Posterior vena cava (tissue), 2 donors: ENCODE measurements at regions not wholly inside any gene's neighbourhood (a gene's known extent, or its start where the extent isn't known, plus 50 kb on each side); places are given as distances from the start of the nearest gene placed in this dataset.
"Not testable (repeated sequence)": the region's sequence is repeated elsewhere in the genome, so short reads cannot be mapped to it uniquely, and the experiment has no call there.

ENCODE experiments used
- DNase-seq: peaks from one replicate; pipeline ENCODE4 v3.0.0-alpha.2; 2020; ENCODE audit warnings: low spot score
- intact Hi-C, 2 donors: fragments of 100-400 bp; cut with DNase I; formaldehyde crosslinking; loops; one replicate each; pipeline versions ENCODE4 v1.14.1 to v1.14.2; 2022 to 2023
- donor health status: DM: yes; HTN: yes; CAD: no.
- donor health status: DM: yes; HTN: yes; CAD: no.

DNA sequence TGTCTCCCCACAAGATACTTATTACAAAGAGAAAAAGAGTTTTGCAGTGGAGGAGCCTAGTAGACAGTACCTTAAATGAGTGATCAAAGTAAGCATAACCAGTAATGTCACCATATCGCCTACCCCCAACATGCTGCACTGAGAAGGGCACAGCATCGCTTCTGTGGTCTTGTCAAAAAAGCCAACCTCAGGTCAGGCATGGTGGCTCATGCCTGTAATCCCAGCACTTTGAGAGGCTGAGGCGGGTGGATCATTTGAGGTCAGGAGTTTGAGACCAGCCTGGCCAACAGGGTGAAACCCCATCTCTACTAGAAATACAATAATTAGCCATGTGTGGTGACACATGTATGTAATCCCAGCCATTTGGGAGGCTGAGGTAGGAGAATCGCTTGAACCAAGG lies 135.8 kb upstream of the PRICKLE2 start:
- DNase-seq, intact Hi-C loops: not testable (repeated sequence)

GRCh38 chr3:64360280-64360679 lies 135.0 kb upstream of the PRICKLE2 start:
- DNase-seq = no peak
- intact Hi-C loops = no loop called here

DNA sequence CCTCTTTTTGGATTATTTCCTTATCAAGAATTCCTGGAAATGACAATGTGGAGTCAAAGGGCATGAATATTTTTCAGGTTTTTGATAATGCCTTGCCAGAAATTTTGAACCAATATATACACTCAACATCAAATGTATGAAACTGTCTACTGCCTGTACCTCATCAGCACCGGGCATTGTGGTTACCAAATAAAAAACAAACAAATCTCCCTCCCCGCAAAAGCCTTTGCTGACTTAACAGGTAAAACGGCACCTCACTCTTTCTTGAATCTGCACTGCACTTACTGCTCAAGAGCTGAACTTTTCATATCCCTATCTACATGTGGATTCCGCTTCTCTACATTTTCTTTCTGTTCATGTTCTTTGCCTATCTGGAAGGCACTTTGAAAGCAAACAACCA lies 134.5 kb upstream of the PRICKLE2 start:
- DNase-seq = no peak
- intact Hi-C loops = no loop called here

GRCh38 chr3:64358853-64359252 lies 133.6 kb upstream of the PRICKLE2 start:
- intact Hi-C loops = no loop called here
- DNase-seq = no peak

DNA sequence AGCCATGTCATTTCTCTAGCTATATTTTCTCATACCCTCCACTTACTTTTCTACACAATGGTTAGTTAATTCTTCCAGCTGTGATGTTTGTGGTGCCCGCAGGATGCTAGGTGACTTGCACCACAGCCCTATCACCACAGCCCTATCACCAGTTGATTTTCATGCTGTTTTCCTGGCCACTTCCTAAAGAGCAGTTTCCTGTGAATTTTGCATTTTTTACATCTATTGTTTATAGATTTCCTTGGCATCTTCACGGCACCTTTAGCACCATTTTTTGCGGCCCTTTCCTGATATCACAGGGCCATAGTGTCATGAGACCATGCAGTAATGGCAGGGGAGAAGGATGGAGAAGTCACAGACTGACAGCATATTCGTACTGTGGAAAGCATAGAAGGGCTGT lies 132.9 kb upstream of the PRICKLE2 start:
- DNase-seq = no peak
- intact Hi-C loops = no loop called here

DNA sequence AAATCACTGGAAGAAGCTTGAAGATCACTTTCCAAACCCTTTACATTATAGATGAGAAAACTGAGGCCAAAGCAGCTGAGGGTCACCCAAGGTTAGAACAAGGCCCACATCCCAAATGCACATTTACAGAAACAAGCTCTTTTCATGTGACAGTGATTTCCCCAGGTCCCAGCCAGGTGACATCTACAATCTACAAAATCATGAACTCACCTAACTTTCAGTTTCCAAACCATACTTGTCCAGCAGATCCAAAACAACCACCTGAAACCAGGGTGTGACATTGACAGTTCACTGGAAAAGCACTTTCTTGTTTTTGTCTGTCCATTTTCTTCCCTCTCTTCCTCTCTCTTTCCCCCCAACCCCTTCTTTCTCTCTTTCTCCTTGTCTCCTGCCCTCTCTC lies 132.2 kb upstream of the PRICKLE2 start:
- intact Hi-C loops = loop anchor here in 1 of 2 donors (2.0 kb wide), 1 partner anchor 31 kb away; no protein-coding TSS in a partner anchor
- no peak for DNase-seq

- DNase-seq = no peak
- intact Hi-C loops = no loop called here
Observed at GRCh38 chr3:64355401-64355807, 130.1 kb upstream of the PRICKLE2 start.

DNA sequence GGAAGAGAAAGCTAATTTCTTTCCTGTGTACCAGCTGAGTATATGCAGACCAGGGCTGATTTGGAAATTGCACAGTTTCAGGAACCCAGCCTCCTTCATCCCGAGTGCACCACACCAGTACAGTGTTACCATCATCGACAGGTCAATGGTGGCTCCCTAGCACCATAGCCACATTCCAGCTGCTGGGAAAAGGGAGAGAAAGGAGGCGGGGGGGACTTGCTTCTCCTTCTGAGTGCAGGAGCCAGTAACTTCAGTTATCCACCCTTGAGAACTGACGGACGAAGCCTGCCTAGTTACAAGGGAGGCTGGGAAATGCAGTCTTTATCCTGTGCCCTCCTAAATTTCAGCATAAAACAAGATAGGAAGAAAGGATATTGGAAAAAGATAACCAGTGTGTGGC lies 129.7 kb upstream of the PRICKLE2 start:
- intact Hi-C loops = no loop called here
- DNase-seq = no peak

DNA sequence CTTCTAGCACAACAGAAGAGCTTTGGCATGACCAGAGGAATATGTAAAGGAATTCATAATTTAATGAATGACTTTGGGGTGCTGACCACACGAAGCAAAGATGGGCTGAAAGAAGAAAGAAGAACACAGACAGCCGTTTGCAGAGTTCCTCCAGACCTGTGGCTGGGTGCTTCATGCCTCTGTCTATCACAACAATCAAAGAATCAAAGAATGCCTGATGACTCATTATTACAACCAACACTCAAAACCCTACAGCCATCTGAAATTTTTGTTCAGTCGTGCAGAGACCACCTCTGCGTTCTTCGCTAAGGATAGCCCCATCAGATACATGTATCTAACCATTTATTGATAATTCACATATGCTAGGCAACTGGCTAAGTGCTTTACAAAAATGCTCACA lies 129.0 kb upstream of the PRICKLE2 start:
- intact Hi-C loops = no loop called here
- DNase-seq = no peak

- intact Hi-C loops = no loop called here
- no peak for DNase-seq
Observed at GRCh38 chr3:64353226-64353625, 128.0 kb upstream of the PRICKLE2 start.

- intact Hi-C loops = no loop called here
- no peak for DNase-seq
Observed at GRCh38 chr3:64352639-64352992, 127.3 kb upstream of the PRICKLE2 start.

GRCh38 chr3:64351713-64352638 lies 126.7 kb upstream of the PRICKLE2 start:
- DNase-seq = no peak
- intact Hi-C loops = no loop called here

GRCh38 chr3:64349551-64349950 lies 124.3 kb upstream of the PRICKLE2 start:
- intact Hi-C loops = no loop called here
- DNase-seq = no peak

DNA sequence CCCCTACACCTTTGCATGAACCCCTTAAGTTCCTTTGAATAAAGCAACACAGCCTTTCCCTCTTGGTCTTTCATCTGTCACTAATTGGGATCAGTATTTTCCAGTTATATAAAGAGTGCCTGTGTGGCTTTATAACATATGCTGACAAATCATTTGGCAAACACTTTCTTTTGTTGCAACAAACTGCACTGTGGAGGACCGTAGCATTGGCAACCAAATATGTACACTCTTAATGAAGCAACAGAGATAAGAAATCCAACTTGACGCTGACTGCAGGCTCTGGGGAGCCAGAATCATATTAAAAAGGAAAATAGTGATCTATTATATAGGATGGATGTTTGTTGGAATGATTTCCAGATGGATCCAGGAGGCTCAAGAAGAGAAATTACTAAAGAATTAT lies 120.1 kb upstream of the PRICKLE2 start:
- intact Hi-C loops = no loop called here
- DNase-seq = no peak

DNA sequence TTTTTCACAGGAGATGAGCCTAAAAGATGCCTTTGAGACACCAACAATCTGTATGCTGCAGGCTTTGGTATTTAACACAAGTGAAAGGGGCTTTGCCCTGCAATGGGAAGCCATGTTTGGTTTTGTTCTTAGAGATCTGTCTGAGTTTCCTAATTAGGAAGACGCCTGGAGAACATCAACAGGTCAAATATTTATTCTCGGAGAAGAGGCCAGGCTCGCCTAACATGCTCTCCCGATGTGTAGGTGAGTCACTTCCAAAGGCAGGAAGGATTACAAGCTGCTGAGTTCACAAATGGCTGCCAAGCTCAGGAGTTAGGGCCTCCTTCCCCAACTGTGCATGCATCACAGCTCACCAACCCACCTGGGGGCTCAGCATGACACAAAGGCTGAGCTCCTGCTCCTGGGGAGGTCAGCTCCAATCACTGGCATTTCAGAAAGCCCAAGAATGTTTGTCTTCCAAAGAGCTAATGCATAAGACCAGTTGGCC lies 119.5 kb upstream of the PRICKLE2 start:
- DNase-seq = no peak
- intact Hi-C loops = no loop called here

GRCh38 chr3:64343689-64344430 lies 118.6 kb upstream of the PRICKLE2 start:
- intact Hi-C loops = no loop called here
- no peak for DNase-seq

GRCh38 chr3:64342940-64343688 lies 117.8 kb upstream of the PRICKLE2 start:
- intact Hi-C loops = no loop called here
- no peak for DNase-seq

DNA sequence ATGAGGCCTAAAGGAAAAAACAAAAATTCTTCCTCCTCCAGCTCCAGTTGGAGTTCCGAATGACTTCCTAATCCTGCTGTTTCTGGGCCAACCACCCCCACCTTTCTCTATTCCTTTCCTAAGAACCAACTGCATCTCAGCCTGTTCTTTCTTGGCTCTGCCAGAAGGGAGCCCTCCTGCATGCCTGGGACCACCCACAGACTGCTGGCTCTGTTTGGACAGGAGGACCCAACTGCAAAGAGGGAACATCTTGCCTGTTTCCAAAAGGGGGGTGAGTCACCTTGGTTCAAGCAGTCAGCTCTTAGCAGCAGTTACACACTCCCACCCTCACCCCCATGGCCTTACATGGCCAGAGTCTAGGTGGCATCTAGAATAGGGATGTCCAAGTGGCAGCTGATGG lies 116.0 kb upstream of the PRICKLE2 start:
- no peak for DNase-seq

DNA sequence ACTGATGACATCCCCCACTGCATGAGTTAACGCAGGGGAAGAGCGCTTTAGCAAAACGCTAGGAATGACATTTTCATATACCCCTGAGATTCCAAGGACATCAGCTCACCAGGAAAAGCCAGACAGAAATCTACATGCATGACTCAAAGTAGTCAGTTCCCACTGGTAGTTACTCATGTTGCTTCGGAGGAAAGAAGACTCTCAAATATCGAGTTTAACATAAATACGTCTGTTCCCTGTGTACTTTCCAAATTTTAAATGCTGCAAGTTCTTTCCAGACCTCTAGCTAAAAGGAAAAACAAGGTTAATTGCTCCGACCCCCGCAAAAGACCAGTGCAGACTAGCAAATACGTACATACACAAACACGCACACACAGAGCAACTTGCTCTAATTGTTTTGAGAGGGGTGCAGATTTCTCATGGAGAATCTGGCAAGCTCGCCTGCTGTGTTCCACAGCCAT lies 115.4 kb upstream of the PRICKLE2 start:
- no peak for DNase-seq

More for the DNA sequence above, 116.0 kb upstream of the PRICKLE2 start:
- intact Hi-C loops = loop anchor here in 1 of 2 donors (1.0 kb wide), 1 partner anchor 15 kb away; no protein-coding TSS in a partner anchor

GRCh38 chr3:64336488-64336887 lies 111.2 kb upstream of the PRICKLE2 start:
- intact Hi-C loops = no loop called here
- no peak for DNase-seq

More for the DNA sequence above, 115.4 kb upstream of the PRICKLE2 start:
- intact Hi-C loops = loop anchor here in 1 of 2 donors (1.0 kb wide), 1 partner anchor 14 kb away; no protein-coding TSS in a partner anchor
